ENCODE measurements at regions not wholly inside any gene's neighbourhood (a gene's known extent, or its start where the extent isn't known, plus 50 kb on each side); places are given as distances from the start of the nearest gene placed in this dataset.

- no peak for TF ChIP-seq CTCF (conservative IDR thresholded peaks at IDR 0.05)
- H3K9me3 Mint-ChIP-seq, result no peaks in the 10 kb centered on the region
- peaks cover 14% of the 10 kb centered on the region for H3K4me1 Mint-ChIP-seq (ENCODE audit: unreplicated experiment)
These were observed 193.4 kb upstream of the HES1 start for GRCh38 chr3:193942516-193943055.

GRCh38 chr3:193943200-193943599 lies 192.7 kb upstream of the HES1 start:
- H3K27me3 Mint-ChIP-seq, result peaks cover 3% of the 10 kb centered on the region
- no peak overlapping the region for H3K4me3 Mint-ChIP-seq
- H3K36me3 Mint-ChIP-seq, result no peaks in the 10 kb centered on the region
- H3K4me1 Mint-ChIP-seq (ENCODE audit: unreplicated experiment), result peaks cover 14% of the 10 kb centered on the region
- no peak for DNase-seq (ENCODE audit: extremely low spot score, unreplicated experiment)
- H3K27ac Mint-ChIP-seq, result no peak overlapping the region
- H3K9me3 Mint-ChIP-seq, result no peaks in the 10 kb centered on the region
- TF ChIP-seq CTCF (conservative IDR thresholded peaks at IDR 0.05), result no peak

More at GRCh38 chr3:193942516-193943055, 193.4 kb upstream of the HES1 start:
- Mint-ChIP-seq H3K27ac (no peak overlapping the region), H3K4me3 (no peak overlapping the region), H3K27me3 (peaks cover 3% of the 10 kb centered on the region), H3K36me3 (no peaks in the 10 kb centered on the region)
- no peak for DNase-seq (ENCODE audit: extremely low spot score, unreplicated experiment)

- Mint-ChIP-seq H3K4me1 (ENCODE audit: unreplicated experiment) (peaks cover 9% of the 10 kb centered on the region), H3K27ac (no peak overlapping the region), H3K36me3 (no peaks in the 10 kb centered on the region), H3K27me3 (peaks cover 3% of the 10 kb centered on the region), H3K9me3 (no peaks in the 10 kb centered on the region), H3K4me3 (no peak overlapping the region)
- no peak for TF ChIP-seq CTCF (conservative IDR thresholded peaks at IDR 0.05)
- no peak for DNase-seq (ENCODE audit: extremely low spot score, unreplicated experiment)
These were observed 192.0 kb upstream of the HES1 start for GRCh38 chr3:193943851-193944517.

GRCh38 chr3:193944518-193944884 lies 191.4 kb upstream of the HES1 start:
- H3K9me3 Mint-ChIP-seq, result no peaks in the 10 kb centered on the region
- no peak for DNase-seq (ENCODE audit: extremely low spot score, unreplicated experiment)
- no peak for TF ChIP-seq CTCF (conservative IDR thresholded peaks at IDR 0.05)
- H3K27ac Mint-ChIP-seq, result no peak overlapping the region
- no peak overlapping the region for H3K4me3 Mint-ChIP-seq
- H3K4me1 Mint-ChIP-seq (ENCODE audit: unreplicated experiment), result peaks cover 9% of the 10 kb centered on the region
- no peaks in the 10 kb centered on the region for H3K36me3 Mint-ChIP-seq
- peaks cover 3% of the 10 kb centered on the region for H3K27me3 Mint-ChIP-seq

- peaks cover 9% of the 10 kb centered on the region for H3K4me1 Mint-ChIP-seq (ENCODE audit: unreplicated experiment)
- peaks cover 3% of the 10 kb centered on the region for H3K27me3 Mint-ChIP-seq
- TF ChIP-seq CTCF (conservative IDR thresholded peaks at IDR 0.05), result no peak
- no peaks in the 10 kb centered on the region for H3K36me3 Mint-ChIP-seq
- H3K27ac Mint-ChIP-seq, result no peak overlapping the region
- H3K9me3 Mint-ChIP-seq, result no peaks in the 10 kb centered on the region
- H3K4me3 Mint-ChIP-seq, result no peak overlapping the region
- DNase-seq (ENCODE audit: extremely low spot score, unreplicated experiment), result no peak
These were observed 190.8 kb upstream of the HES1 start for GRCh38 chr3:193945143-193945542.
